Hepatocyte (in vitro differentiated cells): ENCODE measurements at regions not wholly inside any gene's neighbourhood (a gene's known extent, or its start where the extent isn't known, plus 50 kb on each side); places are given as distances from the start of the nearest gene placed in this dataset.

ENCODE experiments used
- CTCF ChIP-seq: fragments of 200-600 bp; sonication (generic); IDR thresholded peaks from 2 replicates; pipeline ENCODE4 v1.5.1; 2016; ENCODE audit warnings: antibody characterized with exemption, mild to moderate bottlenecking; ENCODE audit not compliant: poor library complexity
- EZH2 ChIP-seq: fragments of 200-600 bp; sonication (generic); IDR thresholded peaks from 2 replicates; pipeline ENCODE4 v1.6.1; 2016; ENCODE audit warnings: antibody characterized with exemption, mild to moderate bottlenecking, borderline replicate concordance

- TF ChIP-seq CTCF (no peak), EZH2 (no peak)
Observed at GRCh38 chr1:192713921-192714320, 78.0 kb downstream of the RGS13 start.
